Gastroesophageal sphincter (tissue), 3 donors: ENCODE measurements at regions not wholly inside any gene's neighbourhood (a gene's known extent, or its start where the extent isn't known, plus 50 kb on each side); places are given as distances from the start of the nearest gene placed in this dataset.

Experiments
- POLR2A ChIP-seq, 2 donors: fragments of 450-650 bp; IDR thresholded peaks; one replicate each; pipeline ENCODE4 v1.6.1; 2017; ENCODE audit warnings: antibody characterized with exemption in 2 of 2, mild to moderate bottlenecking in 2 of 2, moderate library complexity in 1 of 2
- TF ChIP-seq, protein P1 (sequence below), 4 experiments: fragments of 200-600 bp in 2 of 4; fragments of 450-650 bp in 2 of 4; sonication (generic) in 1 of 4; IDR thresholded peaks; one replicate each; pipeline ENCODE4 v1.5.1; 2017 to 2019; ENCODE audit warnings: antibody characterized with exemption in 4 of 4, mild to moderate bottlenecking in 2 of 4, moderate library complexity in 2 of 4

DNA sequence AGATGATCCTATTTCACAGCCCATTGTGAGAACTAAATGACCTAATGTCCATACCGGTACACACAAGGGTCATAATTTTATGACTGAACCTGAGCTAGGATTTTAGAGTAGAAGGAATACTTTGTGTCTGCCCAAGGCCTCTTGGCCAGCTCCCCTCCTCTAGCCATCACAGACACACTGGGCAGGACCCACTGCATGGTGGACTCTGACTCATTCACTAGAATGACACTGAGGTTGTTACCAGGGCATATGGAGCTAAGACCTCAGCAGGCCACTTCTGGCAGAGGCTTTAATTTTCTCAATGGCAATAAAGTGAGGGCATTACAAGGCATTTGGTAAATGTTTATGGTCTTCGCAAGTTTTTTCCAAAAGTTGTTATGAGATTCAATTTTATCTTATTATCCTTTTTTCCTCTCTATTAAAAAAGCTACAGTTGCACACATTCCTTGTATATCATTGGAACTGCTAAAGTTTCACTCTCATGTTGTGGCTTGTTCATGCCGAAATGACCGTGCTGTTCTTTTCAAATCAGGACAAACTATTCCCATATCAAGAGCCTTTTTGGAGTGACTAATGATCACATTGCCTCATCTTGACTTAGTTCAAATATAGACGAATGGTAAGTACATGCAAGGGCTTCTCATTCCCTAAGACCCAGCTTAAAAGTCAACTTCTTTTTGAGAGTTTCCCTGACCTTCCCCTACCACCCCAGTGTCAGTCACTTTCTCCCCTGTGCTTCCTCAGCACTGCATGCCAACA is 595.7 kb downstream of the ACTL7B start:
- TF ChIP-seq, protein P1, sequence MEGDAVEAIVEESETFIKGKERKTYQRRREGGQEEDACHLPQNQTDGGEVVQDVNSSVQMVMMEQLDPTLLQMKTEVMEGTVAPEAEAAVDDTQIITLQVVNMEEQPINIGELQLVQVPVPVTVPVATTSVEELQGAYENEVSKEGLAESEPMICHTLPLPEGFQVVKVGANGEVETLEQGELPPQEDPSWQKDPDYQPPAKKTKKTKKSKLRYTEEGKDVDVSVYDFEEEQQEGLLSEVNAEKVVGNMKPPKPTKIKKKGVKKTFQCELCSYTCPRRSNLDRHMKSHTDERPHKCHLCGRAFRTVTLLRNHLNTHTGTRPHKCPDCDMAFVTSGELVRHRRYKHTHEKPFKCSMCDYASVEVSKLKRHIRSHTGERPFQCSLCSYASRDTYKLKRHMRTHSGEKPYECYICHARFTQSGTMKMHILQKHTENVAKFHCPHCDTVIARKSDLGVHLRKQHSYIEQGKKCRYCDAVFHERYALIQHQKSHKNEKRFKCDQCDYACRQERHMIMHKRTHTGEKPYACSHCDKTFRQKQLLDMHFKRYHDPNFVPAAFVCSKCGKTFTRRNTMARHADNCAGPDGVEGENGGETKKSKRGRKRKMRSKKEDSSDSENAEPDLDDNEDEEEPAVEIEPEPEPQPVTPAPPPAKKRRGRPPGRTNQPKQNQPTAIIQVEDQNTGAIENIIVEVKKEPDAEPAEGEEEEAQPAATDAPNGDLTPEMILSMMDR (IDR thresholded peaks at IDR 0.05), result no peak
- TF ChIP-seq POLR2A (IDR thresholded peaks at IDR 0.05), result no peak
